HG02571 (cell line): ENCODE measurements at regions not wholly inside any gene's neighbourhood (a gene's known extent, or its start where the extent isn't known, plus 50 kb on each side); places are given as distances from the start of the nearest gene placed in this dataset.

Experiments
- ATAC-seq: cut with Tn5 transposase; IDR thresholded peaks from one replicate; pipeline ENCODE4 v1.9.1; 2021; ENCODE audit warnings: mild to moderate bottlenecking, moderate library complexity; ENCODE audit not compliant: unreplicated experiment

GRCh38 chr7:34269084-34269483, 363.7 kb downstream of the BMPER start:
- no peak for ATAC-seq

- no peak for ATAC-seq
These were observed 370.3 kb downstream of the BMPER start for GRCh38 chr7:34275624-34276023.

- ATAC-seq, result no peak
These were observed 371.9 kb downstream of the BMPER start for GRCh38 chr7:34277016-34277802.

GRCh38 chr7:34277803-34278199, 372.5 kb downstream of the BMPER start:
- no peak for ATAC-seq

- no peak for ATAC-seq
These were observed 375.9 kb downstream of the BMPER start for GRCh38 chr7:34281260-34281659.

- no peak for ATAC-seq
These were observed 375.7 kb upstream of the NPSR1 start for GRCh38 chr7:34282271-34282670.

- ATAC-seq, result no peak
These were observed 361.4 kb upstream of the NPSR1 start for GRCh38 chr7:34296663-34297062.

- no peak for ATAC-seq
These were observed 359.5 kb upstream of the NPSR1 start for GRCh38 chr7:34298492-34299013.

GRCh38 chr7:34299066-34299465, 359.0 kb upstream of the NPSR1 start:
- ATAC-seq, result no peak

GRCh38 chr7:34307540-34307939, 350.5 kb upstream of the NPSR1 start:
- ATAC-seq, result no peak

- ATAC-seq, result no peak
These were observed 349.4 kb upstream of the NPSR1 start for GRCh38 chr7:34308595-34308994.

GRCh38 chr7:34309116-34309515, 348.9 kb upstream of the NPSR1 start:
- ATAC-seq, result no peak

- no peak for ATAC-seq
These were observed 348.4 kb upstream of the NPSR1 start for GRCh38 chr7:34309584-34309983.

GRCh38 chr7:34311591-34311990, 346.4 kb upstream of the NPSR1 start:
- no peak for ATAC-seq

- no peak for ATAC-seq
These were observed 345.4 kb upstream of the NPSR1 start for GRCh38 chr7:34312624-34313023.

GRCh38 chr7:34313289-34313688, 344.7 kb upstream of the NPSR1 start:
- ATAC-seq, result no peak

- ATAC-seq, result no peak
These were observed 343.0 kb upstream of the NPSR1 start for GRCh38 chr7:34315032-34315431.

- no peak for ATAC-seq
These were observed 341.0 kb upstream of the NPSR1 start for GRCh38 chr7:34317039-34317438.

GRCh38 chr7:34320412-34320811, 337.6 kb upstream of the NPSR1 start:
- no peak for ATAC-seq

GRCh38 chr7:34320926-34321661, 336.9 kb upstream of the NPSR1 start:
- peak; percentile 83 for ATAC-seq

GRCh38 chr7:34322841-34323240, 335.2 kb upstream of the NPSR1 start:
- no peak for ATAC-seq

- ATAC-seq, result no peak
These were observed 330.3 kb upstream of the NPSR1 start for GRCh38 chr7:34327681-34328080.
